ENCODE measurements at regions not wholly inside any gene's neighbourhood (a gene's known extent, or its start where the extent isn't known, plus 50 kb on each side); places are given as distances from the start of the nearest gene placed in this dataset.

- TF ChIP-seq CTCF (IDR thresholded peaks at IDR 0.05) (no peak), POLR2AphosphoS5 (IDR thresholded peaks at IDR 0.05) (no peak)
Observed at GRCh38 chr17:6361733-6362132, 73.2 kb downstream of the AIPL1 start.

All from suprapubic skin (tissue), 3 donors.